DMS 273 (cell line): ENCODE measurements at regions not wholly inside any gene's neighbourhood (a gene's known extent, or its start where the extent isn't known, plus 50 kb on each side); places are given as distances from the start of the nearest gene placed in this dataset.

ENCODE experiments used
- DNase-seq: peaks from one replicate; lab custom pipeline; 2025; ENCODE audit not compliant: unreplicated experiment; lab: John Stamatoyannopoulos, UW

- peak; percentile 85 for DNase-seq
Observed at GRCh38 chr11:86193297-86194095, 51.1 kb upstream of the EED start.

- peak; percentile 3 for DNase-seq
Observed at GRCh38 chr11:86192519-86193257, 51.9 kb upstream of the EED start.

DNA sequence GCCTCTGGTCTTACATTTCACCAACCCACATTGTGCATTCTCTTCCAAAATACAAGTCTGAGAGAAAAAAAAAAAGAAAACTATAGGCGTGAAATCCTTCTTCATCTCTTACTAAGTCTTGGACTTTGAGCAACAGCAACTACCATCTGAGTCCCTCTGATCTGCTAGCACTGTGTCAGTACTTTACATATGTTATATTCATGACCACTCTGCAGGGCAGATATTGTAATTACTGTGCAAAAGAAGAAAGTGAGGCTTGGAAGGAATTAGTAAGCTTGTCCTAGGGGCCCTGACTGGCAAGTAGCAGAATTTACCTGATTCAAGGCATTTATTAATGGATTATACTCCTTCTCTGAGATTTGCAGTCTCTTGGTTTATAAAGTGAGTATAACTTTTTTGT, 52.7 kb upstream of the EED start:
- no peak for DNase-seq

DNA sequence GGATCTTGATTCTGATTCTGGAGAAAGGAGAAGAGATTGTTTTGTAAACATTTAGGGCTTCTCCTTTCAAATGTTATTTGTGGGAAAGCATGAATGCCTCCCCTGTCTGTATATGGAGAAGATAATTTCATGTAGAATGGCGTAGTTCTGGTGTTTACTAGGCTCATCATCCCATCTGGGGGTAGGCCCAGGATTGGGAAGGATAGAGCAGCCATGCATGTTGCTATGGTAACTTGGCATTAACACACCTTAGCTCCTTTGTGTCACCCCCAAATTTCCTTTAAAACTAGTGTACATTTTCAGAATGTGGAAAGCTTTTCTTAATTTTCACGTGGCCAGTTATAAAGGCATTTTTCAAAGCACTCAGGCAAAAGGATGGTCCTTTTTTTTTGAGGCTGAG, 57.5 kb upstream of the EED start:
- no peak for DNase-seq

DNA sequence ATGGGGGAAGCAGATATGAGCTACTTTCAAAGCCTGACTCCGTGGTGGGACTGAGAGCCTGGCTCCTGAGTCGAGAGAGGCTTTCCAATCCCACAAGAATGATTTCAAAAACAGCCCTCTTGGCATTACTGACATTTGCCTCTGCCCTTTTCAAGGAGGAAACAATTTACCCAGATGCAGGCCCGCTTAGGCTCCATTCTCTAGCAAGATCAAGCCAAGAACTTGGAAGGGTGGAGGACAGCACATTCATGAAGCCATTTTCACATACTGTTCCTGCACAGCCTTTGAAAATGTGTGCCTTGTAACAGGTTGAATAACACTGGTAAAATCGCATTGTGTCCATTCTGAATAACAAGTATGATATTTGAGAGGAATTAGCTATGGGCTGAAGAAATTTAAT, 58.2 kb upstream of the EED start:
- no peak for DNase-seq

DNA sequence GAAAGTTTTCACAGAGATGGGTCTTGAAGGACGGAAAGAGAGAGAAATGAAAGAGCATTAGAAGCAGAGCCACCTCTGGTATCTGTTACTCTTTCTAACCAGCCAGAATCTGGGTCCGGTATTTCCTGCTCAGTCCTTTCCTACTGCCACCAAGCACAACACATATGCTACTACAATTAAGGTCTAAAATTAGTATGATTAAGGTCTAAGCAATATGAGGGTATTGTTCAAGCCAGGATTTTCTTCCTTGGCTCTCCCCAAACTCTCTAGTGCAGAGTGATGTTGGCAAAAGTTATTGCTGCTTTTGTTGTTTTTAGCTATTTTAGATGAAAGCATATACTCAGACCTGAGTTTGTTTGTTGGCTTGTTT, 59.2 kb upstream of the EED start:
- DNase-seq = peak; percentile 15

- DNase-seq = peak; percentile 52
Observed at GRCh38 chr11:86184728-86185380, 59.7 kb upstream of the EED start.

DNA sequence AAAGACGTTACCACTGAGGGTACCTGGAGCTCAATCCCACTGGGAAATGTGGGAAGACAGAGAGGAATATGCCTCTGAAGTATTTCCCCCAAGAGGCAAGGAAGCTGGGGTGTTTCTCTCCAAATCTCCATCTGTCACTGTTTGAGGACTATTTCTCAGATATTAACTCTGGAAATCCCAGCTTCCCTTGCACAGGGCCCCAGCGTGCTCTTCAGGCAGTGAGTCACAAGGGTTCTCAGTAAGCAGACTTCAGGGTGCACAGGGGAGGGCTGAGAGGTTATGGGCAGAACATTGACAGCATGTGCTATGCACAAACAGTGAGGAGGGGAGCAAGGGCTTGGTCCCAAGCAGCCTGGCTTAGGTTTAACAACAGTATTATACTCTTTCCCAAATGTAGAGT, 60.9 kb upstream of the EED start:
- DNase-seq = peak; percentile 47

DNA sequence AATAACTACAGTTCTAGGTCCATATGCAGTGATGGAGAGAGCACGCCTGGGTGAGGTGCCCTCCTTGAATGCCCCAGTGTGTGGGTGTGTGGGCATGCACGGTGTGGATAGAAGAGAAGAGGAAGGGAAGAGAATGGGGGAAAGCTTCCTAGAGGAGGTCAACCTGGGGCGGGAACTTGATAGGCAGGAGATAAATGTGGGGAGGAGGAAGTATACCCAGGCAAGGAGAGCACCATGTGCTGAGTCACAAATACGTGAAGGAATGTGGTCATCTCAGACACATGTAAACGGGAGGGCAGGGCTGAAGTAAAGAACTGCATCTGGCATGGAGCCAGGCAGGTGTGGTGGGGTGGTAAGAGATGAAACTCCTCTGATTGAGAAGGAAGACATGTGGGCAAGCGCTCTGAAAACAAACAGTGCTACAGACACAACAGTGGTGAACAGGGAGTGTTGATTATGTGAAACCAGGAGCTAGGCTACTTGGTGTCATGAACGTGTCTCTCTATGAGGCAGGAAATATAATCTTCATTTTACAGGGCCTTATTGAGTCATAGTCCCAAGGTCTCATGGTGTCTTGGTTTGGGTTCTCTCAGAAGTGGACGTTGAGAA, 61.5 kb upstream of the EED start:
- no peak for DNase-seq

GRCh38 chr11:86181379-86181778, 63.2 kb upstream of the EED start:
- peak; percentile 44 for DNase-seq

DNA sequence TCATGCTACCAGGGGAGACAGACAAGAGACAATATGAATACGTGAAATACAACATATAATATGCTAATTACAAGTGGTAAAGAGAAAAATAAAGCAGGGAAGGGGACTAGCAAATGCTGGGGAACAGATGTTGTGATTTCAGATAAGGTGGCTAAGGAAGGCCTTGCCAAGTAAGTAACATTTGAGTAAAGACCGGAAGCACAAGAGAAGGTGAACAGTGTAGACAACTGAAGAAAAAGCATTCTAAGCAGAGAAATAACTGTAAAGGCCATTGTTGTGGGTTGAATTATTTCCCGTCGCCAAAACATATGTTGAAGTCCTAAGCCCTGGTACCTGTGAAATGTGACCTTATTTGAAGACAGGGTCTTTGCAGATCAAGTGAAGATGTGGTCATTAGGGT, 63.7 kb upstream of the EED start:
- DNase-seq = peak; percentile 71

- peak; percentile 67 for DNase-seq
Observed at GRCh38 chr11:86180423-86180822, 64.1 kb upstream of the EED start.

GRCh38 chr11:86179646-86180064, 64.9 kb upstream of the EED start:
- peak; percentile 31 for DNase-seq

- no peak for DNase-seq
Observed at GRCh38 chr11:86177302-86177701, 67.3 kb upstream of the EED start.

DNA sequence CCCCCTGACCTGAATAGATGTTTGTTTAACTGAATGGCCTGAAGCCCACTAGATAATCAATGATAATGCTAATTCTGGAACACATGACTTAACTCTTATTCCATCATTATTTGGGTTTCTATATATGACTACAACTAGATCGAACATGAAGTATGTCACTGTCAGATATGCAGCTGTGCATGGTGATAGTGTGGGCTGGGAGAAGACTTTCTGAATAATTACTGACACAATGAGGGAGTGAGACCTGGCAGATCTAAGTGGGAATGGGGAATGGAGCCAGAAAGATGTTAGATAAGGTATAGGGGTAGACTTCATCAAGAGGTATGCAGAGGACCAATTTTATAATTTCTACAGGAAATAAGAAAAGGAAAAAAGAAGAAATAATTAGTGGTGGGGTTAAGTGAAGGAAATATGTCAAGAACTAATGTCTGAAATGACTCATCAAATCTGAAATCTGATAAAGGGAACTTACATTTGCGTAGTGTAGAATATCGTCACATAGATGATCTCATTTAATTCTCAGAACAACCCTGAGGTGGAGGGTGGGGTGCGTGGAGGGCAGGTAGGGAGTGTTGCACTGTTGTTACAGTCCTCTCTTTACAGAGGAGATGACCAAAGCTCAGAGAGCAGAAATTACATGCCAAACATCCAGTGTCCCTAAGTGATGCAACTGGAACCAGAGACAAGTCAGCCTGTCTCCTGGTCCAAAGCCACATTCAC, 68.2 kb upstream of the EED start:
- no peak for DNase-seq

DNA sequence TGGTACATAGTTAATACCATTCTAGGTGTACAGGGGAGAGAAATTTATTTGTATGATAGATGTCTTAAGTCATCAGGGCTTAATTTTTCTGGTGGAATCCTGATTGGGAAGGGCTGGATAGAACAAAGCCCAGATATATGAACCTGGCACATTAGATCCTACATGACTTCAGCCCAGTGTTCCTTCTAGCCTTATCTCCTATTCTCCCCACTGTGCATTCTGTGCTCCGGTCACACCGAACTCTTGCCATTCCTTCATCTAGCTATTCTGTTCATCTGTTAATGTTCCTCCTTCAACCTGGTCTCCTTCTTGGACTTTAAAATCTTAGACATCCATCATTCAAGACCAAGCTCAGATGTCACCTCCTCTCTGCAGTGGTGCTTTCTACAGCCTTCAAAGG, 68.9 kb upstream of the EED start:
- no peak for DNase-seq

DNA sequence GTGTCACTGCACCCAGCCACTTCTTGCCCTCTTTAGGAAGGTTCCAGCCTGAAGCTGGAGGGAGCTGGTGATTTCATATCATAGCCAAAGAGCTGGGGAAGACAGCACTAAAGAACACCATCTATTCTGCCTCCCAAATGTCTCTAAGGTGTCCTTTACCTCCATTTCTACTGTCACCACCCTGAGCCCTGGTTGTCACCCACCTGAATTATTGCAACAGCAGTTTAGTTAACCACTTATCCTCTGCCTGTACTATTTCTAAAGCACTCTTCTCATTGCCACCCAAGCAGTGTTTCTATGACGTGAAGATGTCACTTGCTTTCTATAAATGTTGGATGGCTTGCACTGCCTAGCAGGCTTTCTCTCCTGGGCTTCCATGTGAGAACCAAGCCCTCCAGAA, 69.4 kb upstream of the EED start:
- DNase-seq = no peak

DNA sequence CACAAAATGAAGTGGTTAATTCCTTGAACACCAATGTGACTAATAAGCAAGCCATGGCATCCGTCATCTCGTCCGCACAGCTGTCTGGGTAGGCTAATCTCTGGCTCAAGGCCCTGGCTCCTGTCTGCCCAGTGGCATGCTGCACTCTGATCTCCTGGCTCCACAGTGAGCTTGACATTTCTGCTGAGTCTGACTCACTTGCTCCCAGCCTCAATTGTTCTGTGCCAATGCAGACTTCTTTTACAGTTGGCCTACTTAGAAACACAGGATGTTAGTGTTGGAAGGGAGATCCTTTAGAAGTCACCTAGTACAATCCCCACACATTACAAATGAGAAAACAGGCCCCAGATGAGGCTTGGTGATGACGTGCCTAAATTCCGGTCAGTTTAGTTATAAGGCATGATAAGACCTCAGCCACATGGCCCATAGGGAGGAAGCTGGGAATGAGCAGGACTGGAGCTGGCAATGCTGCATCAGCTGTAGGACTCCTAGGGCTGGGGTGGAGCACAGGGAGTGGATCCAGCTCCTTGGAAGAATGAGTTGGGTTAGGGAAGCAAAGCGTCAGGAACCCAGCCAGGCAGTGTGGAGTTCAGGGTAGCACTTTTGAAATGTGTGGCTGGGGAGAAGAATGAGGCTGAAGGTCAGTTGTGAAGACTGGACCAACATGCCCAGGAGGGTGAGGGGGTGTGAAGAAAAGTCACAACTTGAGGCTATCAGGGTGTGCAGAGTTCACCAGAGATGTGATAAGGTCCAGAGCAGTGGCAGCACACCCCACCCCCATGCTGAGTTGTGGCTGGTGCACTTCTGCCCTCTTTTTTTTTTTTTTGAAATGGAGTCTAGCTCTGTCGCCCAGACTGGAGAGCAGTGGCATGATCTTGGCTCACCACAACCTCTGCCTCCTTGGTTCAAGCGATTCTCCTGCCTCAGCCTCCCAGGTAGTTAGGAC, 70.2 kb upstream of the EED start:
- no peak for DNase-seq

DNA sequence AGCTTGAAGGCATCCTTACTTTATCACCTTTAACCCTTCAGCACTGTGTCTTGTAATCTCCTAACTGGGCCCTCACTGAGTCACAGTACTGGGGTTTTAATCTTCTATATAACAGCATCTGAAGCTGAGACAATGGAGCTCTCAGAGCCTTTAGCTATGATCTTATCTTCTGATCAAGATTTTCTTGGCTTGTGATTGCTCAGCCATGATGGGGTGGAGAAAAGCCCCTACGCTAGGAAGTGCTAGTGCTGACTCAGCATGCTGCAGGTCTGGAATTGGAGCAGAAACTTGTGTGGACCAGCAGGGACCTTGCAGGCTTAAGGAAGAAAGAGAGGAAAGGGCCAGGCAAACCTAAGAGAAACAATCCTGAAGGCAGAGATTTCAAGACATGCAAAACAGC, 71.7 kb upstream of the EED start:
- DNase-seq = no peak

- no peak for DNase-seq
Observed at GRCh38 chr11:86171627-86172026, 72.9 kb upstream of the EED start.
